Endothelial cell of hepatic sinusoid (primary cell): ENCODE measurements at regions not wholly inside any gene's neighbourhood (a gene's known extent, or its start where the extent isn't known, plus 50 kb on each side); places are given as distances from the start of the nearest gene placed in this dataset.

Experiments used
- in situ Hi-C: cut with HindIII; loops from 2 replicates; pipeline ENCODE4 v1.10.0; 2017; ENCODE audit warnings: low sequenced_read_pairs

DNA sequence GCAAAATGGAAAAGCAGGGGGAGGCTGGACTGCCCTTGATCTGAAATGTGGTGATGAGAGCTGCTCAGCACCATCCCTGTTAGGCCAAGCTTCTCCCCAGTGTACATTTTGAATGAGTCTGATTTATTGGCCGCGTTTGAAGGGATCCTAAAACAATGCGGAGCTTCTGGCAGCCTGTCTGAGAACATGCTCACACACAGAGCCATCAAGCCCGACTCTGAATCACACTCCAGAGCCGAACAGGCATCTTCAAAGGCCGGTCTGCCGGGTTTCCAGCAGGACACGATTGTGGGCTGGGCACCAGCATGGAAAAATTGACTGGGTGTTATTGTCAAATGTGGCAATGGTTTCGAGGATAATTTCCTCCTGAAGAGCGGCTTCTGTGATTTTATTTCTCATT lies 235.9 kb downstream of the TFAP2C start:
- in situ Hi-C loops: no loop called here

DNA sequence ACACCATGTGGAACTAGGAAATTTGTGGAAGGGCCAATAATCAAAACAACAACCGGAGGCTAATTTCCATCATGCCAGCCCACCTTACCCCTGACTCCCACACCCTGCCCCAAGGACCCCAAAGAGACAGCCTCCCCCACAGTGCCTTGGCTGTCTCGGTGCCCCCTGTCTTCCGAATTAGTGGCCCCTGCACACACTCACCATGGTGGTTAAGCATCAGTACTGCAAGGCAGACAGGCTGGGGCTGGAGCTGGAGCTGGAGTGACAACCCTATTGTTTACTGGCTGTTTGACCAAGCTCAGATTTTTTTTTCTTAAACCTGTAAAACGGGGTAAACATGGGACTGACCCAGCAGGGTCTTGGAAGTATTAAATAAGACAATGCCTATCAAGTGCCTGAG lies 238.0 kb downstream of the TFAP2C start:
- in situ Hi-C loops: no loop called here

DNA sequence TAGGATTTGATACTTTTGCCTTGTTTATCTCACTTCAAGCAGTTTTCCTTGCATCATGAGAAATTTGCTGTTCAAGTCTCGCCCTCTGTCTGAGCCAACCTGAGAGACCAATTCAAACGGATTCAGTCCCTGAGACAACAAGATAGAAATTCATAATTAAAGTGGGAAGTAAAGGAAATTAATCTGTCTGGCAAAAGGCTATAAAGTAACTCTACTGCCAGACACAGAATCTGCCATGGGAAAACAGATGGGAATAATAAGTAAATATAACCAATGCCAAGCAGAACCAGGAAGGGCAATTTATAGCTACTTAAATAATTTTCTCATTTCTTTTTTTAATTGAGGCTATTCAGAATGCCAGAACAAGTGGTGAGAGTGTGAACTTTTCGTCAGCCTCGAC lies 239.6 kb downstream of the TFAP2C start:
- in situ Hi-C loops: no loop called here

DNA sequence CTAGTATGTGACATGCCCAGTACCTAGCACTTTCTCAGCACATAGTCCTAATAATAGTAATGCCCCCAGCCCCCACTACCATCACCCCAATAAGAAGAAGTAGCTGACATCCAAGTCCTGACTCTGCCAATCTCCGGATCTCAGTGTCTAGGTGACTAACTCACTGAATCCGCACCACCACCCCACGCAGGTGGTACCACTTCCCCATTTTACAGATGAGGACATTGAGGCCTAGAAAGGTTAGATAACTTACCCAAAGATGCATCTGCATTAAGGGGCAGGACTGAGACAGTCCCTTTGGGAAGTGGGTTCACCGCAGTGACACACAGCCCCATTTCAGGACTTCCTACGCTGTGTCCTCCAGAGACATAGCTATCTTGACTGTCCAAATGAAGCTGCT lies 241.2 kb downstream of the TFAP2C start:
- in situ Hi-C loops: loop anchor here (5.0 kb wide), 1 partner anchor 37 kb away; no protein-coding TSS in a partner anchor

DNA sequence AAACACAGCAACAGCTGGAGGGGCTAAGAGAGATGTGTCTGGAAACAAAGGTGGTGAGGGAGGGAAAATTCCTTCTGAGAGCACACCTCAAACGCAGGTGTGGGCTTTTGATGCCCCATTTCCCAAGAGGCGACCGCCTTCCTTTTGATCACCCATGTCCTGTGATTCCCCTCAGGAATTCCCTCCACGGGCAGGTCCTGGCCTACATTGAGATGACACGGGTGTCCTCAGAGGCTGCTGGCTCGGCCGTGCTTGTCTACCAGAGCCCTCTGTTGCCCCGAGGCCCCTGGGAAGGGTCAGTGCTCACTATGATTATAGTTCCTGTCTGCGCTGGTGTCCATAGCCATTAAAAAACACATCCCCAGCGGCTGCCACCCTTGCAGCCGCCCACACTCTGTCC lies 242.6 kb downstream of the TFAP2C start:
- in situ Hi-C loops: loop anchor here (5.0 kb wide), 1 partner anchor 36 kb away; no protein-coding TSS in a partner anchor

DNA sequence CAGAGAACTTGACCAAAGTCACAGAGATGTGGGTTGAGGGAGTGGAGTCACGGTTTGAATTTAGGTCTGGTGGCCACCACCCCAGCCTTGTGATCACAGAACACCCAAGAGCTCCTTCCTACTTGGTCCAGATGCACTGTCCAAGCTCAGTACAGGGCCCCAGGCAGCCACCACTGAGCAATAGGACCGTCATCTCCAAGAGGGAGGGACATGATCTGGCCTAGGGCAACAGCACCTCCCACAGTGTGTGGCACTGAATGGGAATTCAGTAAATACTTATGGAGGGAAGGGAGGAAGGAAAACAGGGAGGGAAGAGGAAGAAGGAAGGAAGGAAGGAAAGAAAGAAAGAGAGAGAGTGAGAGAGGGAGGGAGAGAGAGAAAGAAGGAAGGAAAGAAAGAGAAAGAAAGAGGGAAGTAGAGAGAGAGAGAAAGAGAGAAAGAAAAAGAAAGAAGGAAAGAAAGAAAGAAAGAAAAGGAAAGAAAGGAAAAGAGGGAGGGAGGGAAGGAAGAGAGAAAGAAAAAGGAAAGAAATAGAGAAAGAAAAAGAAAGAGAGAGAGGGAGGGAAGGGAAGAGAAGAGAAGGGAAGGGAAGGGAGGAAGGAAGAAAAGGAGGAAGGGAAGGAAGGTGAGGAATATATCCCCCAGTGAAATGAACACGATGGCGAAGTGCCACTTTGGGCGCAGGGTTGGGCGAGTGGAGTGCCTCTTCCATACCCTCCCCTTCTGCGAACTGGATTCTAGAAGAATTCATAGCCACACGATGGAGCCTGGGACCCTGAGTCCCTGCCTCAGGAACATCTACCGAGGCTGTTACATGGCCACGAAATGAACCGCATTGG lies 243.7 kb downstream of the TFAP2C start:
- in situ Hi-C loops: loop anchor here (5.0 kb wide), 1 partner anchor 34 kb away; no protein-coding TSS in a partner anchor

DNA sequence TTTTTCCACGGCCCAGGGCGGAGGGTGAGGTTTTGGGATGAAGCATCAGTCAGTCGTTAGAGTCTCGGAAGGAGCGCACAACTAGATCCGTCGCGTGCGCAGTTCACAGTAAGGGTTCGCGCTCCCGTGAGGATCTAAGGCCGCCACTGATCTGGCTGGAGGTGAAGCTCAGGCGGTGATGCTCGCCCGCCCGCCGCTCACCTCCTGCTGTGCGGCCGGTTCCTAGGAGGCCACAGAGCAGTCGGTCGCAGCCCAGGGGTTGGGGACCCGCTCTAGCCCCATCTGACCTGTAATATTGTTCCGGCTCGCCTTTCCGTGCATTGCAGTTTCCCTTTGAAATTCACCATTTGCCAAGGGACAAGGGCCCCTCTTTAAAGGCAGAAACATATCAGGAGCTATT lies 244.7 kb downstream of the TFAP2C start:
- in situ Hi-C loops: loop anchor here (5.0 kb wide), 1 partner anchor 33 kb away; no protein-coding TSS in a partner anchor

DNA sequence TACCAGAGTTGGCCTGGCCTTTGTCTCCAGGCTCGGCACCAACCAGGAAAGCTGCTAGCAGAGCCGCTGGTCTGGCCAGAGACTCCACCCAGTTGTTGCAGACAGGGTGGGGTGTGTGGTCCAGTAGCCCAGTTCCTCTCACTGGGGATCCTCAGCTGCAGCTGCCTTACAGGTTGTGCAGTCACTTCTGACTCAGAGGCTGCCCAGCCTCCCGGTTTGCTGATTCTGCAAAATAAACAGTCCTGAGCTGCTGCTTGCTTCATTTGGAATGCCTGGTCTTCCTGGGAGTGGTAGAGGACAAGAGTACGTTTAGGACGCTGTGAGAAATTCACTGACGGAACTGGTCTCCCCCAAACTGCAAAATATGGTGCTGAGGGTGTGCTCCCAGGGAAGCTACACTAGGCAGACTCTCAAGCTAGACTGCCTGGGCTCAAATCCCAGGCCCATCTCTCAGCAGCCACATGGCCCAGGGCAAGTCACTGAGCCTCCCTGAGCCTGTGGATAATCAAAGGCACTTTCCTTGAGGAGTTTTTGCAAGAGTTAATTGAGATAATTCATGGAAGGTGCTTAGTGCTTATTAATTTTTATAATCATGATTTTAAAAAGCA lies 246.1 kb downstream of the TFAP2C start:
- in situ Hi-C loops: no loop called here

DNA sequence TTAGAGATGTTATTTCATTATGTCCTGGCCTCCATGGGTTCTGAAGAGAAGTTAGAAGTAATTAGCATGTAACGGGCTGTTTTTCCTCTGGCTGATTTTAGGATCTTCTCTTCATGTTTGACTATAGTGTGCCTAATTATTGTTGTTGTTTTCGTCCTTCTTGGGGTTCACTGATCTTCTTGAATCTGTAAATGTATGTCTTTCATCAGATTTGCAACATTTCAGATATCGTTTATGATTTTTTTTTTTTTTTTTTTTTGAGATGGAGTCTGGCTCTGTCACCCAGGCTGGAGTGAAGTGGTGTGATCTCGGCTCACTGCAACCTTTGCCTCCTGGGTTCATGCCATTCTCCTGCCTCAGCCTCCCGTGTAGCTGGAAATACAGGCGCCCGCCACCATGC lies 246.7 kb downstream of the TFAP2C start:
- in situ Hi-C loops: no loop called here

DNA sequence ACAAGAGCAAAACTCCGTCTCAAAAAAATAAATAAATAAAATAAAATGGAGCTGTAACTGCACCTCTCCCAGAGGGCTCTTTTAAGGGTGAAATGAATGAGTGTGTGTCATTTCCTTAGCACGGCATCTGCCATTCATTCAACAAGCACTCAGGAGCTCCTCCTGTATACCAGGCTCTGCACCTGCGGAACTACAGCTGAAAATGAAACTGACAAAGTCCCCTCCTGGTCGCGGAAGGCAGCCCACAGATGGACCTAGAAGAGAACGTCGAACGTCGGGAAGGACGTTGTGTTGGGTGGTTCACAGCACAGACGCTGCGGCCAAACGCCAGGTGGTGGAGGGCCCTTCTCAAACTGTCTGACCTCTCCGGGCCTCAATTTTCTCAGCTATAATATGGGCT lies 256.4 kb downstream of the TFAP2C start:
- in situ Hi-C loops: no loop called here

DNA sequence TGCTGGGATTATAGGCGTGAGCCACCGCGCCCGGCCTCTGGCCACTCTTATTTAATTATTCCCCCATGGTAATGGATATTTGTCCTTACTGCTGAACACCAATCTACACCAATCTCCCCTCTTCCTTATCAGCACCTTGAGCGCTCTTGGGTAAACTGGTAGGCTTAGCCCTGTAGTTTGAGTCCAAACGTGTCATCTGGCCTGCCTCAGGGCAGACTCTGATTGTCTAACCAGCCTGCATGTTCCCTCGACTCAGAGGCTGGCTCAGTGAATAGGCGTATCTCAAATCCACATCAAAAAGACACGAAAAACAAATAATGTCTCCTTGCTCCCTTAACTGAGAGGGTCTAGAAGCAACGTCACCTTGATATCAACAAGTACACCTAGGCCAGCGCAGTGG lies 260.9 kb downstream of the TFAP2C start:
- in situ Hi-C loops: no loop called here

DNA sequence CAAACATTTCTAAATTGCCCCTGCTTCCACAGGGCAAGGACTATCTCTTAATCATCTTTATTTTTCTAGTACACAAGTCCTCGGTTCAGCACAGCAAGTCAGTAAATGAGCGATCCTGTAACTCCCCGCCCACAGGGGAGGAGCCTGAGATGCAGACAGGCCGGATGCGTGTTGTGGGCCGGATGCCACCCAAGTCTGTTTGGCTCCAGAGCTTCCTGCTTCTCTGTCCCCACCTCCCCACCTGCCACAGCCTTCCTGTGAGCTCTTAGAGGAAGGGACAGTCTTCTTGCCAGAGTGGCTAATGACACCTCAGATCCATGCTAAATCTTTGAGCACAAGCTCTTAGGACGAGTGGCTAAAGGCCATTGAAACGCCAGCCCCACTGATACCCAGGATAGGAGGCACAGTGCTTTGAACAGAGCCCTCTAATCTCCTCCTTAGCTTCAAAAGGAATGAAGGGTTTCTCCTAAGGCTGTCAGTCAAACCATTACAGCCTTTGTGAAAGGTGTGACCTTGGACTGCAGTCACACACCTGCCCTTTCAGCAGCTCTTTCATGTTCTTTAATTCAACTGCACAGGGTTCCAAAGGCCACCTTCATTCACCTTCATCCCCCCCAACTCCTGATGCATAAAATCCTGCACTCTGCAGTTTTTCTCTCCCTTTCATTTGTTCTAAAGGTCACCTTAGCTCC lies 264.3 kb downstream of the TFAP2C start:
- in situ Hi-C loops: no loop called here

DNA sequence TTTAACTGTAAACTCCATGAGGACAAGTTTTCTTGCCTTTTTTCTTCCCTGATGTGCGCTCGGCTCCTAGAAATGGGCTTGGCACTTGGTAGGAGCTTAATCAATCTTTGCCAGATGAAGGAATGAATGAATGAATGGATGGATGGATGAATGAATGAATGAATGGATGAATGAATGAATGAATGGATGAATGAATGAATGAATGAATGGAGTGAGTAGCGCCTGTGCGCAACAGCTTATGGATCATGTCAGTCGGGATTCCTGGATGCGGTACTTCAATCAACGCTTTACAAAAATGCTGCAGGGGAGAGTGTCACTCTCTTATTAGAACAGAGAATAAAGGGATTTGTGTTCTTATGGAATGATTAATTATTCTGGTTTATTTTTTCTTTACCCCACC lies 267.3 kb downstream of the TFAP2C start:
- in situ Hi-C loops: no loop called here

DNA sequence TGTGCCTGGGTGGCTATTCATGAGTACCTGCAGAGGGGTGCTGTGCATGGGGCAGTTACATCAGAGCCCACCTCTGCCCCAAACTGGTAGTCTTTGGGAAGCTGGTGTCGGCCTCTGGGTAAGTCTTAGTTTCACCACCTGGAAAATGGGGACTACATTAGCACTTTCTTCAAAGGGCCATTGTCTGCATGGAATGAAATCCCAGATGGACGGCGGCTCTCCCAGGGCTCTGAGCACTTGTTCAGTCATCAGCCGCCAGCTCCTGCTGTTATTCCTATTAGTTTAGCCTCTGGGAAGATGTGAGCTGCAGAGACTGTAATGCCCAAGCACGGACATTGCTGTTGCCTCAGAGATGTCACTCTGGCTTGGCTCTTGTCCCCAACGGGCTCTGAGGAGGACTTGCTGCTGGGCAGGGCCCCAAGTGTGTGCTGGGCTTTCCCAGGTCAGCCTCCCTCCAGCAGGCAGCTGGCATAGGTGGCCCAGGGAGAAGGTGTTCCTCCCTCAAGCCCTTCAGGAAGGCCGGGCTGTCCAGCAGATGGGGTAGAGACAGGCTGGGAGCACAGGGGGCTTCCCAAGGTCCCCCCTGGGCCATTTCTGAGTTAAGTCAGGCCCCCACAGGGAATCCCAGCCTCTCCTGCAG lies 268.3 kb downstream of the TFAP2C start:
- in situ Hi-C loops: no loop called here

DNA sequence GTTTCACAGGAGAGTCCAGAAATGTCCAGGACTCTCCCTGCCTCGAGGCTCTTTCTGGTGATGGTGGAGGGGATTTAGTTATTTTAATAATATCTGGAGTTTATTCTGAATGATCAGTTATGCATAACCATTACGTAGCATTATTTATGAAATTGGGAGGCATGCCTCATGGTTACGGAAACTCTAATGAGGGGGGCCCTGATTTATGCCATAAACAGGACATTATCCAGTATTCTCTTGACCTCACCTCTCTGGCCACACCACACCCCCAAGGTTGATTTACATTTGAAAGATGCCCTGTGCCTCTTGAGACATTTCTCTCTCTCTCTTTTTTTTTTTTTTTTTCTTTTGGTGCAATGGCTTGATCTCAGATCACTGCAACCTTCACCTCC lies 268.8 kb downstream of the TFAP2C start:
- in situ Hi-C loops: no loop called here

DNA sequence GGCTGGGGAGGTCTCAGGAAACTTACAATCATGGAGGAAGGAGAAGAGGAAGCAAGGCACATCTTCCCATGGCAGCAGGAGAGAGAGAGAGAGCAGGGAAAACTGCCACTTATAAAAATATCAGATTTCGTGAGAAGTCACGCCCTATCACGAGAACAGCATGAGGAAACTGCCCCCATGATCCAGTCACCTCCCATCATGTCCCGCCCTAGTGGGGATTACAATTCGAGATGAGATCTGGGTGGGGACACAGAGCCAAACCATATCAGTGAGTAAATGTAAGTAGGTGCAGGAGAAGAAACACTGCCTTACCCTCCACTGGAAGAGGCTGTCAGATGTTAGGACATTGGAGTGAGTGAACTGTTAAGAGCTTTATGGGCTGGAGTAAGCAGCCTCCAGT lies 270.4 kb downstream of the TFAP2C start:
- in situ Hi-C loops: no loop called here

DNA sequence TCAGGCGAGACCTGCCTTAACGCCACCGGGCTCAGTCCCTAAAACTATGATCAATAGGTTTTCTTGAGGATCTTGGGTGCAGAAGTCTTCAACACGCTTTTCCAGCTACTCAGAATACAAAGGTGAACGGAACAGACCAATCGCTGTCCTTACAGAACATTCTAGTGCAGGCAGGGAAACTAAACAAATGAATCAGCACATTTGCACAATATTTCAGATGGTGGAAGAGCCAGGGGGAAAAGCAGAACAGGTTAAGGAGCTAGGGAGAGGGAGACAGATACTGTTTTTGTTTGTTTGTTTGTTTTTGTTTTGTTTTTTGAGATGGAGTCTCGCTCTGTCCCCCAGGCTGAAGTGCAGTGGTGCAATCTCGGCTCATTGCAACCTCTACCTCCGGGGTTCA lies 271.1 kb downstream of the TFAP2C start:
- in situ Hi-C loops: no loop called here

DNA sequence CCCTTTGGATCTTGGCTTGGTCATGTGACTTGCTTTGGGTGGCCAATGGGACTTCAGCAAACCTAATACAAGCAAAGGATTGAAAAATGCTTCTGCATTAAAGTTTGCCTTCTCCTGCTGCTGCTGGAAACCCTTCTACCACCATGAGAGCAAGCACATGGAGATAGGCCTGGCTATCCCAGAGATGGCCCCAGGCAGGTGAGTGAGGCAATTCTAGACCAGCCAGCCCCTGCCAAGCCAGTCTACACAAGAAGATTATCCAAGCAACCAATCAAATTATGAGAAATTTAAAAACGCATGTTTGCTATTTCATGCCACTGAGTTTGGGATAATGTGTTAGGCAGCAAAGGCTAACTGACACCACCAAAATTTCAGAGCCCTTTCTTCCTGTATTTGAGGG lies 274.3 kb downstream of the TFAP2C start:
- in situ Hi-C loops: no loop called here

DNA sequence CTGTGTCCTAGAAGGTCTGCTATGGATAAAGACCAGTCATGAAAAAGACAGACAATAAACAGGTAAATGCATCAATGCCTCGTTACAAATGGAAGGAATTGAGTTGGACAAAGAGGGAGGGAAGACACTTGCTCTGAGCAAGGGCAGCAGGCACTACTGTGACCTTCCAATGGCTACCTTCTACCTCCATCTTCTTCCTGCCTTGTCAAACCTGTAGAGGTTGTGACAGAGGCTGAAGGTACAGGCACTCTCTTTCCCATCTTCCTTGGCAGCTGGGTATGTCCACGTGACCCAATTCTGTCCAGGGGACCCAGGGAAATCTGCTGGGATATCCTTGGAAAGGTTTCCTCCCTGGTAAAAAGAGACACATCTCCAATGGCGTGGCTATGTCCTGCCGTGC lies 274.8 kb downstream of the TFAP2C start:
- in situ Hi-C loops: no loop called here

DNA sequence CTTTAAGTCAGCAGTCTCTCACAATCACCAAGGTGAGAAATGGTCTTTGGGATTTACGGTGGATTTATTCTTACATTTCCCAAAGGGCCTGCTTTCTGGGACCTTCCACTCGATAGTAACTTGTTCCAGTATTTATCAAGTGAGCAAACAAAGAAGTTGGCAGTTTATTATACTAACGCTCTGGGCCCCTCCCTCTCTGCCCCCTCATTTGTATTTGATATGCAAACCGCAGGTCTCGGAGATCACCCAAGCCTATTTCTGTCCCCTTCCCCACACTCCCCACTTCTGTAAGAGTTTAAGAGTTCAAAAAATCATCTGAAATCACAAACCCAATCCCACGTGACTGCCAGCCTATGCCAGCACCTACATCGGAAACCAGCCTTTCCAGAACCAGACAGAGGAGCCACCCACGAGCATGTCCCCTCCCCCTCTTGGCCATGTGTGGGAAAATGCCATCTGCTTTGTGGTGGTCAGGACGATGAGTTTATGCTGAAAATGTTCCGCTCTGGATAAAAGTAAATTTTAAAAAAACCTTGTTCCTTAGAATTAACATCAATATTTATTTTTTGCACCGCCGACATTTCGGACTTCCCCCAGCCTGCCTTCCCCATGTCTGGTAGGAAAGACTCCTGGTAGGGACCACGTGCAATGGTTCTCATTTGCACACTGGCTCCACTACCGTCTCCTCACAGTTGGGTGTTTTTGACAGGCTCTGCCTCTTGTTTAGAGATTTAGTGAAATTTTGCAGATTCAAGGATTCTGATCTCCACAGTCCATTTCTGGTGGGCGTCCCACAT lies 281.0 kb downstream of the TFAP2C start:
- in situ Hi-C loops: loop anchor here (5.0 kb wide), 1 partner anchor 38 kb away; no protein-coding TSS in a partner anchor
